H1 (cell line): ENCODE measurements at regions not wholly inside any gene's neighbourhood (a gene's known extent, or its start where the extent isn't known, plus 50 kb on each side); places are given as distances from the start of the nearest gene placed in this dataset.

Source experiments
- CHD7 ChIP-seq: fragments of 300-600 bp; sonication (generic); IDR thresholded peaks from 2 replicates; pipeline ENCODE4 v1.7.1; 2012; ENCODE audit warnings: low read length, moderate library complexity, mild to moderate bottlenecking, inconsistent platforms; ENCODE audit not compliant: insufficient replicate concordance
- E2F6 ChIP-seq: IDR thresholded peaks from 2 replicates; pipeline ENCODE4 v1.6.1; 2012; ENCODE audit warnings: inconsistent platforms
- EGR1 ChIP-seq: IDR thresholded peaks from 2 replicates; pipeline ENCODE4 v1.6.1; 2011; ENCODE audit warnings: low read depth, low read length, borderline replicate concordance
- HDAC2 ChIP-seq, 2 experiments: fragments of 300-600 bp in 1 of 2; sonication (generic) in 1 of 2; IDR thresholded peaks; 2 replicates each; pipeline ENCODE4 v1.6.1; 2011 to 2012; ENCODE audit warnings: low read depth in 2 of 2, low read length in 2 of 2, mild to moderate bottlenecking in 2 of 2, moderate library complexity in 2 of 2, borderline replicate concordance in 1 of 2, inconsistent platforms in 1 of 2
- POLR2AphosphoS5 ChIP-seq: IDR thresholded peaks from 2 replicates; pipeline ENCODE4 v1.6.1; 2011; ENCODE audit warnings: low read depth, low read length
- RAD21 ChIP-seq, 2 experiments: IDR thresholded peaks in 1 of 2; conservative IDR thresholded peaks in 1 of 2; 2 replicates each; pipeline ENCODE4 v1.6.1; 2011; ENCODE audit warnings: low read depth in 2 of 2, low read length in 2 of 2, improper control_type of control experiment in 1 of 2, inconsistent platforms in 1 of 2, mild to moderate bottlenecking in 1 of 2, moderate library complexity in 1 of 2
- SP2 ChIP-seq: IDR thresholded peaks from 2 replicates; pipeline ENCODE4 v1.6.1; 2012; ENCODE audit warnings: mild to moderate bottlenecking, low read length, inconsistent platforms
- SRF ChIP-seq: IDR thresholded peaks from 2 replicates; pipeline ENCODE4 v1.6.1; 2011; ENCODE audit warnings: mild to moderate bottlenecking, low read depth, low read length, moderate library complexity
- YY1 ChIP-seq: IDR thresholded peaks from 2 replicates; pipeline ENCODE4 v1.6.1; 2011; ENCODE audit warnings: low read depth, mild to moderate bottlenecking, low read length

- TF ChIP-seq RAD21 (IDR thresholded peaks at IDR 0.05 in 1 of 2, conservative IDR thresholded peaks at IDR 0.05 in 1 of 2; ENCODE audit: low read depth in 2 of 2, low read length in 2 of 2): no peak
- TF ChIP-seq POLR2AphosphoS5: no peak
- no peak for TF ChIP-seq EGR1
- TF ChIP-seq HDAC2 (IDR thresholded peaks at IDR 0.05; ENCODE audit: borderline replicate concordance in 1 of 2, low read depth in 2 of 2, low read length in 2 of 2): no peak
- no peak for TF ChIP-seq E2F6
- no peak for TF ChIP-seq CHD7
- no peak for TF ChIP-seq SRF
- TF ChIP-seq YY1: no peak
- TF ChIP-seq SP2: no peak
Observed at GRCh38 chr15:29172742-29173725, 96.6 kb downstream of the NSMCE3 start (continued).
